GM23338 (cell line): ENCODE measurements at regions not wholly inside any gene's neighbourhood (a gene's known extent, or its start where the extent isn't known, plus 50 kb on each side); places are given as distances from the start of the nearest gene placed in this dataset.
"Not testable (repeated sequence)": the region's sequence is repeated elsewhere in the genome, so short reads cannot be mapped to it uniquely, and the experiment has no call there.

Source experiments
- ATAC-seq: fragments of 200-7000 bp; cut with Tn5 transposase; 3 replicates; pipeline ENCODE4 v1.9.1; 2020
- DNase-seq: peaks from one replicate; pipeline ENCODE4 v3.0.0-alpha.2; 2015; ENCODE audit warnings: low spot score
- H2AFZ ChIP-seq: fragments of 200-600 bp; sonication (generic); 2 replicates; pipeline ENCODE4 v1.8.0; 2016; ENCODE audit warnings: antibody characterized with exemption, mild to moderate bottlenecking, moderate library complexity
- H3F3A ChIP-seq: fragments of 200-600 bp; sonication (generic); replicated peaks from 2 replicates; pipeline ENCODE4 v1.8.0; 2017; ENCODE audit warnings: antibody characterized with exemption, mixed run types, low read depth
- H3K27ac ChIP-seq: fragments of 200-600 bp; sonication (generic); 2 replicates; pipeline ENCODE4 v1.6.1; 2016; ENCODE audit warnings: low read depth
- H3K27me3 ChIP-seq: fragments of 200-600 bp; sonication (generic); 2 replicates; pipeline ENCODE4 v1.8.0; 2016; ENCODE audit warnings: mild to moderate bottlenecking, mixed run types, moderate library complexity; ENCODE audit not compliant: insufficient read depth
- H3K36me3 ChIP-seq: fragments of 200-600 bp; sonication (generic); 2 replicates; pipeline ENCODE4 v1.8.0; 2016; ENCODE audit warnings: mild to moderate bottlenecking; ENCODE audit not compliant: insufficient read depth
- H3K4me1 ChIP-seq: fragments of 200-600 bp; sonication (generic); 2 replicates; pipeline ENCODE4 v1.8.0; 2016; ENCODE audit warnings: mild to moderate bottlenecking, moderate library complexity; ENCODE audit not compliant: insufficient read depth
- H3K4me2 ChIP-seq: fragments of 200-600 bp; sonication (generic); 2 replicates; pipeline ENCODE4 v1.7.1; 2017; ENCODE audit warnings: mixed run types
- H3K4me3 ChIP-seq: fragments of 200-600 bp; sonication (generic); 2 replicates; pipeline ENCODE4 v1.6.1; 2016; ENCODE audit warnings: mixed run types
- H3K79me2 ChIP-seq: fragments of 200-600 bp; sonication (generic); replicated peaks from 2 replicates; pipeline ENCODE4 v1.8.0; 2017; ENCODE audit warnings: mild to moderate bottlenecking; ENCODE audit not compliant: insufficient read depth
- H3K9me2 ChIP-seq: fragments of 200-600 bp; sonication (generic); 2 replicates; pipeline ENCODE4 v1.8.0; 2017; ENCODE audit not compliant: insufficient read depth
- H4K20me1 ChIP-seq: fragments of 200-600 bp; sonication (generic); replicated peaks from 2 replicates; pipeline ENCODE4 v1.8.0; 2017; ENCODE audit warnings: mild to moderate bottlenecking; ENCODE audit not compliant: insufficient read depth
- H3K27ac Mint-ChIP-seq: 2 replicates; pipeline ENCODE4 v1.8.0; 2020; ENCODE audit warnings: inconsistent platforms, mild to moderate bottlenecking, moderate library complexity, mixed read lengths
- H3K27me3 Mint-ChIP-seq: 3 replicates; pipeline ENCODE4 v1.8.0; 2022; ENCODE audit warnings: low read depth, mild to moderate bottlenecking, moderate library complexity, mixed read lengths, inconsistent platforms; ENCODE audit not compliant: insufficient read depth, poor library complexity
- H3K36me3 Mint-ChIP-seq: 3 replicates; pipeline ENCODE4 v1.8.0; 2021; ENCODE audit warnings: low read depth, mild to moderate bottlenecking, inconsistent platforms, moderate library complexity, mixed read lengths
- H3K4me1 Mint-ChIP-seq: 3 replicates; pipeline ENCODE4 v1.8.0; 2020; ENCODE audit warnings: mild to moderate bottlenecking, inconsistent platforms, mixed read lengths
- H3K4me3 Mint-ChIP-seq: 3 replicates; pipeline ENCODE4 v1.8.0; 2021; ENCODE audit warnings: moderate library complexity, mild to moderate bottlenecking, inconsistent platforms, mixed read lengths
- H3K9me3 Mint-ChIP-seq: 3 replicates; pipeline ENCODE4 v1.8.0; 2020; ENCODE audit warnings: moderate library complexity, mild to moderate bottlenecking, inconsistent platforms, mixed read lengths
- CREB1 ChIP-seq: fragments of 250-450 bp; sonication (Bioruptor Pico); IDR thresholded peaks from 2 replicates; pipeline ENCODE4 v1.5.0; 2020; ENCODE audit warnings: low read depth, mild to moderate bottlenecking, moderate library complexity
- CTCF ChIP-seq, 2 experiments: fragments of 200-600 bp in 1 of 2; sonication (generic) in 1 of 2; conservative IDR thresholded peaks; 2 replicates each; pipeline versions ENCODE4 v1.5.1 to v1.6.1; 2016 to 2017; ENCODE audit warnings: antibody characterized with exemption in 2 of 2, low read depth in 2 of 2, mild to moderate bottlenecking in 2 of 2, moderate library complexity in 1 of 2
- EZH2 ChIP-seq: fragments of 200-600 bp; sonication (generic); IDR thresholded peaks from one replicate; pipeline ENCODE4 v1.8.0; 2017; ENCODE audit warnings: antibody characterized with exemption, mild to moderate bottlenecking, low read depth; ENCODE audit not compliant: unreplicated experiment
- EZH2phosphoT487 ChIP-seq: fragments of 200-600 bp; sonication (generic); IDR thresholded peaks from one replicate; pipeline ENCODE4 v1.8.1; 2018; ENCODE audit warnings: antibody characterized with exemption; ENCODE audit not compliant: unreplicated experiment
- JUNB ChIP-seq: IDR thresholded peaks from one replicate; pipeline ENCODE4 v1.6.1; 2016; ENCODE audit warnings: antibody characterized with exemption; ENCODE audit not compliant: unreplicated experiment
- NANOG ChIP-seq: IDR thresholded peaks from 2 replicates; pipeline ENCODE4 v1.6.1; 2016; ENCODE audit warnings: antibody characterized with exemption, borderline replicate concordance
- POLR2AphosphoS5 ChIP-seq: IDR thresholded peaks from 2 replicates; pipeline ENCODE4 v1.6.1; 2016; ENCODE audit warnings: antibody characterized with exemption, low read depth
- STAT1 ChIP-seq: IDR thresholded peaks from one replicate; pipeline ENCODE4 v1.6.1; 2016; ENCODE audit warnings: antibody characterized with exemption; ENCODE audit not compliant: unreplicated experiment
- TF ChIP-seq, protein P1 (sequence below): fragments of 250-450 bp; sonication (Bioruptor Pico); IDR thresholded peaks from 2 replicates; pipeline ENCODE4 v1.5.0; 2020; ENCODE audit warnings: mild to moderate bottlenecking, moderate library complexity
- TF ChIP-seq, protein P2 (sequence below): IDR thresholded peaks from 2 replicates; pipeline ENCODE4 v1.6.1; 2016; ENCODE audit warnings: antibody characterized with exemption

GRCh38 chrX:115393271-115393670 lies 103.8 kb downstream of the LUZP4 start:
- H3K36me3 Mint-ChIP-seq: no peaks in the 10 kb centered on the region
- no peak for ATAC-seq
- H3F3A ChIP-seq: no peaks in the 10 kb centered on the region
- no peaks in the 10 kb centered on the region for H3K27me3 ChIP-seq
- H2AFZ ChIP-seq: no peak overlapping the region
- no peaks in the 10 kb centered on the region for H4K20me1 ChIP-seq
- no peak overlapping the region for H3K4me2 ChIP-seq
- H3K4me1 Mint-ChIP-seq: 0 out of 3 replicates have a peak, but pooled peaks cover 2% of the 10 kb centered on the region
- H3K36me3 ChIP-seq: no peaks in the 10 kb centered on the region
- no peak overlapping the region for H3K4me3 Mint-ChIP-seq
- TF ChIP-seq, protein P1, sequence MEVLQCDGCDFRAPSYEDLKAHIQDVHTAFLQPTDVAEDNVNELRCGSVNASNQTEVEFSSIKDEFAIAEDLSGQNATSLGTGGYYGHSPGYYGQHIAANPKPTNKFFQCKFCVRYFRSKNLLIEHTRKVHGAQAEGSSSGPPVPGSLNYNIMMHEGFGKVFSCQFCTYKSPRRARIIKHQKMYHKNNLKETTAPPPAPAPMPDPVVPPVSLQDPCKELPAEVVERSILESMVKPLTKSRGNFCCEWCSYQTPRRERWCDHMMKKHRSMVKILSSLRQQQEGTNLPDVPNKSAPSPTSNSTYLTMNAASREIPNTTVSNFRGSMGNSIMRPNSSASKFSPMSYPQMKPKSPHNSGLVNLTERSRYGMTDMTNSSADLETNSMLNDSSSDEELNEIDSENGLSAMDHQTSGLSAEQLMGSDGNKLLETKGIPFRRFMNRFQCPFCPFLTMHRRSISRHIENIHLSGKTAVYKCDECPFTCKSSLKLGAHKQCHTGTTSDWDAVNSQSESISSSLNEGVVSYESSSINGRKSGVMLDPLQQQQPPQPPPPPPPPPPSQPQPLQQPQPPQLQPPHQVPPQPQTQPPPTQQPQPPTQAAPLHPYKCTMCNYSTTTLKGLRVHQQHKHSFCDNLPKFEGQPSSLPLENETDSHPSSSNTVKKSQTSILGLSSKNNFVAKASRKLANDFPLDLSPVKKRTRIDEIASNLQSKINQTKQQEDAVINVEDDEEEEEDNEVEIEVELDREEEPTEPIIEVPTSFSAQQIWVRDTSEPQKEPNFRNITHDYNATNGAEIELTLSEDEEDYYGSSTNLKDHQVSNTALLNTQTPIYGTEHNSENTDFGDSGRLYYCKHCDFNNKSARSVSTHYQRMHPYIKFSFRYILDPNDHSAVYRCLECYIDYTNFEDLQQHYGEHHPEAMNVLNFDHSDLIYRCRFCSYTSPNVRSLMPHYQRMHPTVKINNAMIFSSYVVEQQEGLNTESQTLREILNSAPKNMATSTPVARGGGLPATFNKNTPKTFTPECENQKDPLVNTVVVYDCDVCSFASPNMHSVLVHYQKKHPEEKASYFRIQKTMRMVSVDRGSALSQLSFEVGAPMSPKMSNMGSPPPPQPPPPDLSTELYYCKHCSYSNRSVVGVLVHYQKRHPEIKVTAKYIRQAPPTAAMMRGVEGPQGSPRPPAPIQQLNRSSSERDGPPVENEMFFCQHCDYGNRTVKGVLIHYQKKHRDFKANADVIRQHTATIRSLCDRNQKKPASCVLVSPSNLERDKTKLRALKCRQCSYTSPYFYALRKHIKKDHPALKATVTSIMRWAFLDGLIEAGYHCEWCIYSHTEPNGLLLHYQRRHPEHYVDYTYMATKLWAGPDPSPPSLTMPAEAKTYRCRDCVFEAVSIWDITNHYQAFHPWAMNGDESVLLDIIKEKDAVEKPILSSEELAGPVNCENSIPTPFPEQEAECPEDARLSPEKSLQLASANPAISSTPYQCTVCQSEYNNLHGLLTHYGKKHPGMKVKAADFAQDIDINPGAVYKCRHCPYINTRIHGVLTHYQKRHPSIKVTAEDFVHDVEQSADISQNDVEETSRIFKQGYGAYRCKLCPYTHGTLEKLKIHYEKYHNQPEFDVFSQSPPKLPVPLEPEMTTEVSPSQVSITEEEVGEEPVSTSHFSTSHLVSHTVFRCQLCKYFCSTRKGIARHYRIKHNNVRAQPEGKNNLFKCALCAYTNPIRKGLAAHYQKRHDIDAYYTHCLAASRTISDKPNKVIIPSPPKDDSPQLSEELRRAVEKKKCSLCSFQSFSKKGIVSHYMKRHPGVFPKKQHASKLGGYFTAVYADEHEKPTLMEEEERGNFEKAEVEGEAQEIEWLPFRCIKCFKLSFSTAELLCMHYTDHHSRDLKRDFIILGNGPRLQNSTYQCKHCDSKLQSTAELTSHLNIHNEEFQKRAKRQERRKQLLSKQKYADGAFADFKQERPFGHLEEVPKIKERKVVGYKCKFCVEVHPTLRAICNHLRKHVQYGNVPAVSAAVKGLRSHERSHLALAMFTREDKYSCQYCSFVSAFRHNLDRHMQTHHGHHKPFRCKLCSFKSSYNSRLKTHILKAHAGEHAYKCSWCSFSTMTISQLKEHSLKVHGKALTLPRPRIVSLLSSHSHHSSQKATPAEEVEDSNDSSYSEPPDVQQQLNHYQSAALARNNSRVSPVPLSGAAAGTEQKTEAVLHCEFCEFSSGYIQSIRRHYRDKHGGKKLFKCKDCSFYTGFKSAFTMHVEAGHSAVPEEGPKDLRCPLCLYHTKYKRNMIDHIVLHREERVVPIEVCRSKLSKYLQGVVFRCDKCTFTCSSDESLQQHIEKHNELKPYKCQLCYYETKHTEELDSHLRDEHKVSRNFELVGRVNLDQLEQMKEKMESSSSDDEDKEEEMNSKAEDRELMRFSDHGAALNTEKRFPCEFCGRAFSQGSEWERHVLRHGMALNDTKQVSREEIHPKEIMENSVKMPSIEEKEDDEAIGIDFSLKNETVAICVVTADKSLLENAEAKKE: no peak
- TF ChIP-seq NANOG: no peak
- no peak for TF ChIP-seq STAT1
- TF ChIP-seq EZH2phosphoT487: no peak
- TF ChIP-seq, protein P2, sequence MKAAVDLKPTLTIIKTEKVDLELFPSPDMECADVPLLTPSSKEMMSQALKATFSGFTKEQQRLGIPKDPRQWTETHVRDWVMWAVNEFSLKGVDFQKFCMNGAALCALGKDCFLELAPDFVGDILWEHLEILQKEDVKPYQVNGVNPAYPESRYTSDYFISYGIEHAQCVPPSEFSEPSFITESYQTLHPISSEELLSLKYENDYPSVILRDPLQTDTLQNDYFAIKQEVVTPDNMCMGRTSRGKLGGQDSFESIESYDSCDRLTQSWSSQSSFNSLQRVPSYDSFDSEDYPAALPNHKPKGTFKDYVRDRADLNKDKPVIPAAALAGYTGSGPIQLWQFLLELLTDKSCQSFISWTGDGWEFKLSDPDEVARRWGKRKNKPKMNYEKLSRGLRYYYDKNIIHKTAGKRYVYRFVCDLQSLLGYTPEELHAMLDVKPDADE: no peak
- TF ChIP-seq POLR2AphosphoS5: no peak
- no peak for TF ChIP-seq CREB1 (CRISPR knock-in tag)
- no peak for TF ChIP-seq JUNB
- TF ChIP-seq EZH2: no peak
- TF ChIP-seq CTCF (conservative IDR thresholded peaks at IDR 0.05; ENCODE audit: low read depth in 2 of 2): no peak
- H3K27ac Mint-ChIP-seq: no peak overlapping the region
- no peaks in the 10 kb centered on the region for H3K4me1 ChIP-seq
- H3K79me2 ChIP-seq: no peaks in the 10 kb centered on the region
- H3K9me2 ChIP-seq: no peaks in the 10 kb centered on the region; the same call in 1 of the 2 replicates
- no peak overlapping the region for H3K4me3 ChIP-seq
- H3K27me3 Mint-ChIP-seq: peaks cover 1% of the 10 kb centered on the region
- H3K27ac ChIP-seq: no peak overlapping the region
- DNase-seq: peak; percentile 3
- H3K9me3 Mint-ChIP-seq: no peaks in the 10 kb centered on the region; the same call in 2 of the 3 replicates

DNA sequence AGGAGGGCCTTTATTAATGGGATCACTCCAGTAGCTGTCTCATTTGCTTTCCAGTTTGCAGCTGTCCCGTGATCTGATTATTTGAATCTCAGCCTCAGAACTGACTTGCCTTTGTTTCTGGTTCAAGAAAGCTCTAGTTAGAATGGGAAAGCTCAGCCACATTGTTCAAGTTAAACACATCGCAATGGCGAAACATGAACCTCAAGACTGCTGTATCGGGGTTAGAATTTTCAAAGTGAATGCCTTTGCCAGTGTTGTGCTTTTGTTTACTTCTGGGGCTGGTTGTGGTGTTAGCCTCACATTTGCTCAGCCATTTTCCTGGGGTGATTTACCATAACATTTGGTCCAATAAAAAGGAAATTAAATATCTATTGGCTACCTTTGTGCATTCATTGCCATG lies 105.3 kb downstream of the LUZP4 start:
- not testable (repeated sequence) for H3K27me3 Mint-ChIP-seq, H3K36me3 ChIP-seq, H3K4me2 ChIP-seq, H3K27ac Mint-ChIP-seq, H3K27ac ChIP-seq, H3K4me1 Mint-ChIP-seq, H3F3A ChIP-seq, H3K79me2 ChIP-seq, H4K20me1 ChIP-seq, H3K4me3 ChIP-seq, H3K9me2 ChIP-seq, H2AFZ ChIP-seq, H3K36me3 Mint-ChIP-seq, H3K4me3 Mint-ChIP-seq, DNase-seq, H3K4me1 ChIP-seq, H3K9me3 Mint-ChIP-seq, ATAC-seq, H3K27me3 ChIP-seq
